ENCODE measurements at regions not wholly inside any gene's neighbourhood (a gene's known extent, or its start where the extent isn't known, plus 50 kb on each side); places are given as distances from the start of the nearest gene placed in this dataset.
"Not testable (repeated sequence)": the region's sequence is repeated elsewhere in the genome, so short reads cannot be mapped to it uniquely, and the experiment has no call there.

- H3K27me3 ChIP-seq = no peaks in the 10 kb centered on the region
- H3K27ac ChIP-seq = no peak overlapping the region
- H3K36me3 ChIP-seq = no peaks in the 10 kb centered on the region
- H3K4me1 ChIP-seq = peaks cover 0 to 6% (median 0%) of the 10 kb centered on the region in 4 donors
- no peak for DNase-seq
- H3K4me3 ChIP-seq = no peak overlapping the region
- no peak for TF ChIP-seq CTCF (IDR thresholded peaks at IDR 0.05)
- no peak for TF ChIP-seq POLR2AphosphoS5 (IDR thresholded peaks at IDR 0.05)
- TF ChIP-seq POLR2A (IDR thresholded peaks at IDR 0.05) = no peak
- TF ChIP-seq EP300 (IDR thresholded peaks at IDR 0.05) = no peak
- no peaks in the 10 kb centered on the region for H3K9me3 ChIP-seq
- intact Hi-C loops (cut with DNase I) = no loop called here
- 89 to 91% methylated on average over 6 of the region's 6 CpGs for WGBS, 2 donors
Measured at GRCh38 chr2:200107514-200108217, 152.3 kb downstream of the MAIP1 start.

- no peaks in the 10 kb centered on the region for H3K9me3 ChIP-seq
- H3K36me3 ChIP-seq = no peaks in the 10 kb centered on the region
- 90 to 92% methylated on average over 3 of the region's 3 CpGs for WGBS, 2 donors
- H3K4me3 ChIP-seq = no peak overlapping the region
- no peak overlapping the region for H3K27ac ChIP-seq
- TF ChIP-seq POLR2AphosphoS5 (IDR thresholded peaks at IDR 0.05) = no peak
- no peak for TF ChIP-seq CTCF (IDR thresholded peaks at IDR 0.05)
- TF ChIP-seq EP300 (IDR thresholded peaks at IDR 0.05) = no peak
- TF ChIP-seq POLR2A (IDR thresholded peaks at IDR 0.05) = no peak
- no peaks in the 10 kb centered on the region for H3K4me1 ChIP-seq
- no peak for DNase-seq
- no peaks in the 10 kb centered on the region for H3K27me3 ChIP-seq
- intact Hi-C loops (cut with DNase I) = no loop called here
Measured at GRCh38 chr2:200109421-200109820, 154.0 kb downstream of the MAIP1 start.

GRCh38 chr2:200110381-200110780 lies 155.0 kb downstream of the MAIP1 start:
- Histone ChIP-seq H3K4me1 (no peaks in the 10 kb centered on the region), H3K27me3 (no peaks in the 10 kb centered on the region), H3K9me3 (no peaks in the 10 kb centered on the region), H3K36me3 (no peaks in the 10 kb centered on the region), H3K27ac (no peak overlapping the region), H3K4me3 (no peak overlapping the region)
- DNase-seq = no peak
- intact Hi-C loops (cut with DNase I) = no loop called here
- no peak for TF ChIP-seq POLR2AphosphoS5 (IDR thresholded peaks at IDR 0.05)
- TF ChIP-seq POLR2A (IDR thresholded peaks at IDR 0.05) = no peak

- H3K27me3 ChIP-seq; H3K4me3 ChIP-seq; H3K9me3 ChIP-seq; H3K36me3 ChIP-seq; intact Hi-C loops (cut with DNase I); H3K27ac ChIP-seq; DNase-seq; H3K4me1 ChIP-seq: not testable (repeated sequence)
- 39 to 67% methylated on average over 8 of the region's 8 CpGs for WGBS, 2 donors
Measured at GRCh38 chr2:200113016-200113799, 157.8 kb downstream of the MAIP1 start.

GRCh38 chr2:200119236-200119635 lies 163.9 kb downstream of the MAIP1 start:
- H3K4me1 ChIP-seq = no peaks in the 10 kb centered on the region
- H3K36me3 ChIP-seq = no peaks in the 10 kb centered on the region
- DNase-seq = no peak
- WGBS, 2 donors = 82 to 86% methylated on average over 2 of the region's 2 CpGs
- H3K9me3 ChIP-seq = no peaks in the 10 kb centered on the region
- intact Hi-C loops (cut with DNase I) = no loop called here
- no peak overlapping the region for H3K4me3 ChIP-seq
- TF ChIP-seq CTCF (IDR thresholded peaks at IDR 0.05) (no peak), POLR2A (IDR thresholded peaks at IDR 0.05) (no peak), EP300 (IDR thresholded peaks at IDR 0.05) (no peak), POLR2AphosphoS5 (IDR thresholded peaks at IDR 0.05) (no peak)
- H3K27me3 ChIP-seq = no peaks in the 10 kb centered on the region
- no peak overlapping the region for H3K27ac ChIP-seq
